ENCODE measurements at regions not wholly inside any gene's neighbourhood (a gene's known extent, or its start where the extent isn't known, plus 50 kb on each side); places are given as distances from the start of the nearest gene placed in this dataset.

GRCh38 chr12:13680916-13681315 lies 300.5 kb downstream of the GRIN2B start:
- DNase-seq (ENCODE audit: low read depth, low spot score): no peak

- DNase-seq (ENCODE audit: low read depth, low spot score): no peak
Measured at GRCh38 chr12:13676880-13677279, 304.5 kb downstream of the GRIN2B start.

DNA sequence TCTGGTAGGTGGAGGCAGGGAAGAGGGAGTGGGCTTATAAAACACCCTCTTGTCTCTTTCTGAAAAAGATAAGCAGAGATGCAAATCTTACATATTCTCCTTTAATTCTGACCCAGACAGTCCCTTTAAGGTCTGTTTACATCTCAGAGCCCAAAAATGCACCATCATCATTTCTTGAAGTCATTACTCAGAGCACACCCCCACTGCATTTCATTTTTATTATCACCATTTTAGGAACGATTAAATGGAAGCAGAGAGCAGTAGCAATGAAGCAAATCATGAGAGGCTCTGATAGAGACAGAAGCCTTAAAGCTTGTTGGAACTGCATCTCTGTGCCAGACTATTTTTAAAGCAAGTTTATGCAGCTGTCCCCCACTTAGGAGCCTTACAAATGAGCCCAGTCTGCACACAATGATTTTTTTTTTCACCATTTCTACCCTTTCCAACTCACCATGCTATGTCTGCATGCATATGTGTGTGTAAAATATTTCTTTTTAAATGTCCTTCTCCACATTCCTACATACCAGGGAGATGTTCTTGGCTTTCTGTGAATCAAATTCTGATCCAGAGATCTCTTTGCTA lies 311.0 kb downstream of the GRIN2B start:
- DNase-seq (ENCODE audit: low read depth, low spot score): no peak

GRCh38 chr12:13668880-13669279 lies 312.5 kb downstream of the GRIN2B start:
- DNase-seq (ENCODE audit: low read depth, low spot score): no peak

GRCh38 chr12:13666806-13667205 lies 314.6 kb downstream of the GRIN2B start:
- DNase-seq (ENCODE audit: low read depth, low spot score): no peak

GRCh38 chr12:13661005-13661887 lies 320.2 kb downstream of the GRIN2B start:
- DNase-seq (ENCODE audit: low read depth, low spot score): no peak

- no peak for DNase-seq (ENCODE audit: low read depth, low spot score)
Measured at GRCh38 chr12:13654456-13654855, 326.9 kb downstream of the GRIN2B start.

DNA sequence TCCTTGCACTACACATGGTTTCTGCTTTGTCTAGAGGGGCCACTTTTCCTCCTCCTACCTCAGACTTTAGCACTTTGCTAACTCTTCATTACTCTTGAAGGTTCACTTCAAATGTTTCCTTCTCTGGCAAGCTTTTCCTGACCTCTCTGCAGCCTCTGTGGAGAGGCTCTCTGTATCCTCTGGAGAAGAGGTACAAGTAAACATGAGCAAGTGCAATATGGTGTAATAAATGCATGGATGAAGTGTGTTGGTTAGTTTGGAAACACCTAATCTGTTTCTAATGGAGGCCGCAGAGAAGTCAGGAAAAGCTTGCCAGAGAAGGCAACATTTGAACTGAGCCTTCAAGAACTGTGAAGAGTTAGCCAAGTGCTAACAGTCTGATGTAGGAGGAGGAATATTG lies 329.3 kb downstream of the GRIN2B start:
- no peak for DNase-seq (ENCODE audit: low read depth, low spot score)

GRCh38 chr12:13635709-13636108 lies 345.7 kb downstream of the GRIN2B start:
- no peak for DNase-seq (ENCODE audit: low read depth, low spot score)

DNA sequence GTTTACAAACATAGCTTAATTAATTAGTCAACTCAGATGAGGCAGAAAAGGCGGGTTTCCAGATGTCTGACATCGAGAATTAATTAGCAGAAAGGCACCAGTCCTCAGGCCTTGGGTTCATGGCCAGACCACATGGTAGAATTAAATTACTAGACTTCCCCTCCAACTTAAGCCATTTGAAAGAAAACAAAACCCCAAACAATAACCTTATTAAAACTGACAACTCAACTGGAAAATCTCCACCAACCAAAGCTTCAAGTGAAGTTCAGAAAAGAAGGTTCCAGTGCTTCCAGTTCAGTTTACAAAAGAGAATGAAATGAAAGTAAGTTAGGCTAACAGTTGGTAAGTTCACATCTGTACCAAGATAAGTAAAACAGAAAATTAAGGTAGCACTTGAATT lies 349.5 kb downstream of the GRIN2B start:
- no peak for DNase-seq (ENCODE audit: low read depth, low spot score)

DNA sequence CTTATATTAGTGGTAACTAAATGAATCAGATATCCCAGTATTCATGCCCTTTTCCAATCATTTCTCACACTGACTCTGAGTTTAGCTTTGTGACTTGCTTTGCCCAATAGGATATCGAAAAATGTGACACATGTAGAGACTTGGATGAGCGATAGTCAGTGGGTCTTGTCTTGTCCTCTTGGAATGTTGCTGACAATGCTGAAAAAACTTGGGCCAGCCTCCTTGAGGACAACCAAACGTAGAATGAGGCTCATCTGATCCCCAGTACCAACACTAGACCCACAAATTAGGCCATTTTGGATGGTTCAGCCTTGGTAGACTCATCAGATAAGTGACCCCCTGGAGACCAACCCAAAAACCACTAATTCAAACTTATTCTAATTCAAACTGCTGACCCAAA lies 351.0 kb downstream of the GRIN2B start:
- no peak for DNase-seq (ENCODE audit: low read depth, low spot score)

- no peak for DNase-seq (ENCODE audit: low read depth, low spot score)
Measured at GRCh38 chr12:13628067-13628466, 353.3 kb downstream of the GRIN2B start.

- no peak for DNase-seq (ENCODE audit: low read depth, low spot score)
Measured at GRCh38 chr12:13627536-13627935, 353.9 kb downstream of the GRIN2B start.

DNA sequence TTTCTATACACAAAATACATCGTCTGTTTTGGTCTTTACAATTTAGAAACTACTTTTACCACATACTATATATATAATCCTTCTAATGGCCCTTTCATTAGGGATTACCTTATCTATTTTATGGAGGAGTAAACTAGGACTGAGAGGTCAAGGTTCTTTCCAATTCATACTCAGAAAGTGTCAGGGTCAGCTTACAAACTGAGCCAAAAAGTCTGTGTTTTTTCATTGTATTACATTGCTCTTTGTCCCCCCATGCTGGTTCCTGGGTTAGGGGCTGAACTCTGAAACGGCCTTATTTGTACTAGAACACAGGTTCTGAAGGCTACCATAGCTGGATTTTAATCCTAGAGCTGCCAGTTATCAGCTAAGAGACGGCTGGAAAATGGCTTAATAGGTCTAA lies 368.1 kb downstream of the GRIN2B start:
- no peak for DNase-seq (ENCODE audit: low read depth, low spot score)

GRCh38 chr12:13609894-13610679 lies 371.3 kb downstream of the GRIN2B start:
- no peak for DNase-seq (ENCODE audit: low read depth, low spot score)

- DNase-seq (ENCODE audit: low read depth, low spot score): no peak
Measured at GRCh38 chr12:13606290-13606689, 375.1 kb downstream of the GRIN2B start.

DNA sequence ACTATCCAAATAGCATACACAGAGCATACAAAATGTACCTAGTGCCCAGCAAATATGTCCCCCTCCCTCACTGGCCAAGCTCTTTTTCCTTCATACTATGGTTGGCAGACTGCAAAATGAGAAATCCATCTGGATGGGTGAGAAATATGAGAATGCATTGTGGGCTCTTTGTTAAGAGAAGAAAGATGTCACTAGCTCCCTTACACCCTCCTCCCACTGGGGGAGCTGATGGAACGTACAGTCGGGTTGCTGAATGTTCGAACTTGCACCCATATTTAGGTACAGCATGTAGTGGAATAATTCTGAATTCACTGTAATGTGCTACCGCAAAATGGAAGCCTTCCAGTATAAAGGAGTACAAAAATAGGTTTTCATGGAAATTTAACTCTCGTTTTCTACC lies 377.4 kb downstream of the GRIN2B start:
- no peak for DNase-seq (ENCODE audit: low read depth, low spot score)

DNA sequence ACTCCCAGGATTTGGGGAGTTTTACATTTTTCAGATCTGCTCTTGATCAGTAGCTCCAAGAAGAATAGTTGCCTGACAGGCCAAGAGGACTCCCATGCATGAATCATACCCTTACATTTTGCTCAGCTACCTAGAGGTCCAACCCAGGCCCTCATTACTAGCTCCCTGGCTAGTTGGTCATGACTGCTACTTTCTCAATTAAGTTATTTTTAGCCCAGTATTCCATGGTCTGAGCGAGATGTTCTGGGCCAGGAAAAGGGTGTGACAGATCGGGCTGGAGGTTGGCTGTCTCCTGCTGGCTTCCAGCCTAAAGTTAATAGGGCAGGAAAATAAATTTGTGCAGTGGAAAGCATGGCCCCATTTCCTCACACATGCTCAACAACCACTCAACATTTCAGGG lies 379.2 kb downstream of the GRIN2B start:
- no peak for DNase-seq (ENCODE audit: low read depth, low spot score)

DNA sequence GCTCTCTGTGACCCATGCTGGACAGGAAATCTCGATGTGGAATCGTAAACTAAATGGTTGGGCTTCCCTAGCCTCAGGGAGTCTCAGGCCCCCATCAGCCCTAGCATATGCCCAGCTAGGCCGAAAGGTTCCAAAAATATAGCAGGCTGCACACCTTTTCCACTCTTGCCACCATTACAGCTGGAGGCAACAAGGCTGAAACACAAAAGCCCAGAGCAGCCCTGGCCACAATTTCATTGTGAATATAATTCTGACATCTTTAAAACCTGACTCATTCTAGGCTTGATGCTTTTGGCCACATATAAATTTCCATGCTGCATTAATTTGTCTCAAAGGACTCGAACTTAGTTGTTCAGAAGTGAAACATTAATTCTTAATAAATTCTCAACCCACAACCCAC lies 382.2 kb downstream of the GRIN2B start:
- DNase-seq (ENCODE audit: low read depth, low spot score): no peak

- no peak for DNase-seq (ENCODE audit: low read depth, low spot score)
Measured at GRCh38 chr12:13597837-13598236, 383.6 kb downstream of the GRIN2B start.

GRCh38 chr12:13597166-13597565 lies 384.2 kb downstream of the GRIN2B start:
- DNase-seq (ENCODE audit: low read depth, low spot score): no peak

GRCh38 chr12:13596714-13597113 lies 384.7 kb downstream of the GRIN2B start:
- DNase-seq (ENCODE audit: low read depth, low spot score): no peak
